ENCODE measurements at regions not wholly inside any gene's neighbourhood (a gene's known extent, or its start where the extent isn't known, plus 50 kb on each side); places are given as distances from the start of the nearest gene placed in this dataset.
"Not testable (repeated sequence)": the region's sequence is repeated elsewhere in the genome, so short reads cannot be mapped to it uniquely, and the experiment has no call there.

DNA sequence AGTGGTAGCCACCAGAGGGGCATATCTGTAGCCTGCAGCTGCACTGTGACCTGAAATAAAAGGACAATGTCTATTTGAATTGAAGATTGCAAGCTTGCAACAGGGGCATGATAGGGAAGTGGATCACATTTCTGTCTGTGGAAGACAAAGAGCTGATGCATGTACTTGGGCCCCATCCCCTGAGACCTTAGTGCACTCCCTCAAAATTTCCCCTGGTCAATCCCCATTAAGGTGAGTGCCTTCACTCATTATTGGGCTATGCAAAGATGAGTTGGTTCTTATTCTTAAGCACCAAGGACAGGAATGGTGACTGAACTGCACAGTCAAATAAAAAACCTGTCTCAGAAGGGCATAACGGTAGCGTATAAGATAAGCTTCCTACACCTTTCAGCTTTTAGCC is 273.1 kb upstream of the ARSJ start:
- no peak for DNase-seq

DNA sequence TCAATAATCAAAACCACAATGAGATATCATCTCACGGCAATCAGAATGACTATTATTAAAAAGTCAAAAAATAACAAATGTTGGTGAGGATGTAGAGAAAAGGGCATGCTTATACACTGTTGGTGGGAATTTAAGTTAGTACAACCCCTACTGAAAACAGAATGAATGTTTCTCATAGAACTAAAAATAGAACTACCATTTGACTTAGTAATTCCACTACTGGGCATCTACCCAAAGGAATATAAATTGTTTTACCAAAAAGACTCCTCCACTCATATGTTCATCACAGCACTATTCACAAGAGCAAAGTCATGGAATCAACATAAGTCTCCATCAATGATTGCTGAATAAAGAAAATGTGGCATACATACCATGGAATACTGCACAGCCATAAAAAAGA is 278.1 kb upstream of the ARSJ start:
- DNase-seq, result no peak

DNA sequence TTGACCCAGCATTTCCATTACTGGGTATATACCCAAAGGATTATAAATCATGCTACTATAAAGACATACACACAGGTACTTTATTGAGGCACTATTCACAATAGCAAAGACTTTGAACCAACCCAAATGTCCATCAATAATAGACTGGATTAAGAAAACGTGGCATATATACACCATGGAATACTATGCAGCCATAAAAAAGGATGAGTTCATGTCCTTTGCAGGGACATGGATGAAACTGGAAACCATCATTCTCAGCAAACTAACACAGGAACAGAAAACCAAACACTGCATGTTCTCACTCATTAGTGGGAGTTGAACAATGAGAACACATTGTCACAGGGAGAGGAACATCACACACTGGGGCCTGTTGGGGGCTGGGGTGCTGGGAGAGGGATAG is 283.0 kb upstream of the ARSJ start:
- not testable (repeated sequence) for DNase-seq

DNA sequence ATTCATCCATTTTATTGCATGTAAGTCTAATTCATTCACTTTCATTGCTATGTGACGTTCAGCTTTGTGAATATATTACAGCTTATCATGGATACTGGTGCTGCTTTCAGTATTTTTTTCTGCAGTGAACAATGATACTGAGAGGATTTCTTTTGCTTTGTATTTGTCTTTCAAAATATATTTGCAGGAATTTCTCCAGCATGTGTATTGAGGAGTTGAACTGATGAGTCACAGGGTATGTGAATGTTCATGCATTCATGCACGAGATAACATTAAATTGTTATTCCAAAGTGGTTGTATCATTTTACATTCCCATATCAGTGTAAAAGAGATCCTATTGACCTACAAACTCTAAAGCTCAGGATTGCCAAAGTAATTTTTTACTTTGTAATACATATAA is 283.8 kb upstream of the ARSJ start:
- no peak for DNase-seq

DNA sequence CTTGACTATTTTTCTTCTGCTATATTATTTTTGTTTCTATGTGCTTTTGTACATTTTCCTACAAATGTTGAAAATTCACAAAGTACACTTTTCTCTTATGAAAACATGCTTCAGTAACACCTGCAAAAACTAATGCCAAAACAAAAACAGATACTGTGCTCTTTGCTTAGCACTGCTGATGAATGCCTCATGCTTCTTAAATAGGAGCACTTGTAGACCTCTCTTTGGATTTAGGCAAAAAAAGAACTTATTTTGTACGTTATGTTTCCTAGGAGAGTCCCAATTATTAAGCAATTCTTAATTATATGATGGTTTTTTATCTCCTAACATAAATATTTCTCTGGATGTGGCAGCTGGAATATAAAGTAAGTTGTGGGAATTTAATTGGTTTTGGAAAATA is 285.0 kb upstream of the ARSJ start:
- DNase-seq, result no peak

DNA sequence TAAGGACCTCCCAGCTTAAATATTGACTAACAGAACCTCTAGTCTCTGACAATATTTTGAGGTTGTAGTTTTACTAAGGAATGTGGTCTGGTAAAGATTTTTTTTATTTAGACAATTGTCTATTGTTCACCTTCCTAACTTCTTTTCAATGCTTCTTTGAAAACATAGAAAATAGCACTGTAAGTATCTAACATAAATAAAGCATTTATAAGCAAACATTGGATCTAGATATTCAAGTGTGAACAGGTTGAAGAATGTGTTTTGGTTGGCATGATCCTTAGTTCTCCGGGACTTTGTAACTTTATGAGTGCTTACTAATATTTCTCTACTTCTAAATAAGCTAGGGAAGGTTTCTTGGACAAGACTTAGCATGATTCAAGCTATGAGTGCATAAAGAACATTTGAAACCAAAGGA is 285.4 kb upstream of the ARSJ start:
- no peak for DNase-seq

DNA sequence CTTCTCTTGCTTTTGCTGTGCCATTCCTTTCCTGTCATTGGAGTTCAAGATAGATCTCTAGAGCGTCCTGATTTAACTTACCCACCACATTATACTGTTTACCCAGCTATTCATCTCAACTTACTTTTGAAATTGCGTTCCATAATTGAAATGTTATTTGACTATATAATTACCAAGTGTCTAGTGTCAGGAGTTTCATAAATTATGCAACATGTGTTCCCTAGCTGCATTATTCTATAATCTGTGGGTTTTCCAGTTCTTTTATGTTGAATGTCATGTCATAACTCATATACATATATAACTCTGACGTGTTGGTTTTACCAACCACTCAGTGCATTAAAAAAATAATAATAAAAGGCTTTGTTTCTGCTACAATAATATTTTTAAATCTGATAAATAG is 285.9 kb upstream of the ARSJ start:
- DNase-seq, result no peak

DNA sequence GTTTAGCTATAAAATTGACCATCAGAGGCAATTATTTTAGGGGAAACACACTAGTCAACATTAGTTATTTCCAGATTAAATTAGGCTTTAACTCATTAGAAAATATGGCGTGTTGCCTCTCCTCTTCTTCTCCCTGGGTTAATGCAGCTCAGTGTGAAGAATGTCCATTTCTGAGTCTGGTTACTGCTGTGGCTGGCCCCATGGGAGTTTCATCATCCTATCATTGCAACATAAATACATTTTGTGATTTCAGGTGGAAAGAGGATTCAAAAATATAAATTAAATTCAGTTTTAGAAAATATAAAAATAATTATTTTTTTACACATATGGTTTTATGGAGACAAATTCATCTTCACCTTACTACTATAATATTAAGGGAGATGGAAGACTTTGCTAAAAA is 288.5 kb upstream of the ARSJ start:
- DNase-seq, result no peak

DNA sequence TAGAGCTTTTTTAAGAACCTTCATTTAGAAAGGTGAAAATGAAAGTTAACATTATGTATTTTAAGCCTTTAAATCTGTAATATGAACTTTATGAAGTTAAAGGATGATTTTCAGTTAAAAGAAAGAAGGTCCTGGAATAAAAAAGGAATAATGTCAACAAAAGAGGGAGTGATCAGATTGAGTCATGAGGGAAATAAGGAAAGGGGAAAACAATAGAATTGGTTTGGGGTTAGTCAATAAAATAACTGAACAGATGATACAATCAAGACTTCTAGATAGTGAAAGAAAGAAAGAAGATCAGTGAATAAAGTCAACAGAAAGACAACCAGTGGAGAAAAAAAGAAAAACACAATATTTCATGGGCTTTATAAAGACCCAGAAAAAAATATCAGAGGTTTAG is 291.6 kb upstream of the ARSJ start:
- DNase-seq, result no peak

DNA sequence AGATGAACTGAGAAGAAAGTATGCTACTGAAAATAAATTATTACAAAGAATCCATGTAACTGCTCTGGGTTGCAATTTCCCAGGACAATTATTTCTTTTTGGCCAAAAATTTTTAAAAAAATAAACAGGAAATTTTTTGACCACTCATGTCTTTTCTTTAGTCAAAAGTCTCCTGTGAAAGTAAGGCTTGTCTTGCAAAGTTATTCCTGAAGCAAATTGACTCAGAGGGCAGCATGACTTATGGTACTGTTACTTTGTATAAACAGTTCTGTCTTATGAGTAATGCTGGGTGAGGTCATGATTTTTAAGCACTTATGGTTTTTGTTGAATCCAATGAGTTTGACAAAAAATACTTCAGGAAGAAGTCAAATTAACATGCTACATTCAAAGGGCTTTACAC is 292.8 kb upstream of the ARSJ start:
- no peak for DNase-seq

DNA sequence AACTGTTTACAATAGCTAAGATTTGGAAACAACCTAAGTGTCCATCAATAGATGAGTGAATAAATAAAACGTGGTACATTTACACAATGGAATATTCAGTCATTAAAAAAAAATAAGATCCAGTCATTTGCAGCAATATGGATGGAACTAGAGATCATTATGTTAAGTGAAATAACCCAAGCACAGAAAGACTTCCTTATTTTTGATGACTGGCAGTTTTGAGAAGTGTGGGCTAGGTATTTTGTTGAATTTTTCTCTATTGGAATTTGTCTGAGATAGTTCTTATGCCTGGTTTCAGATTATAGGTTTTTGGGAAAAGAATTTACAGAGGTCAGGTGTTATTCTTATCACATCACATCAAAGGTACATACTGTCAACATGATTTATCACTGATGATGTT is 293.8 kb upstream of the ARSJ start:
- DNase-seq, result no peak

DNA sequence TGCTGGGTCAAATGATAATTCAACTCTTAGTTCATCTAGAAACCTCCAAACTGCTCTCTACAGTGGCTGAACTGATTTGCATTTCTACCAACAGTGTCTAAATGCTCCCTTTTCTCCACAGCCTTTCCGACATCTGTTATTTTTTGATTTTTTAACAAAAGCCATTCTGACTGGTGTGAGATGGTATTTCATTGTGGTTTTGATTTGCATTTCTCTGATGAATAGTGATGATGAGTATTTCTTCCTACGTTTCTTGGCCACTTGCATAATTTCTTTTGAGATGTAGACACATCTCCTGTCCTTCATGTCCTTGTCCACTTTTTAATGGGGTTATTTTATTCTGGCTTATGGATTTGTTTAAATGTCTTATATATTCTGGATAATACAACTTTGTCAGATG is 298.2 kb upstream of the ARSJ start:
- no peak for DNase-seq

DNA sequence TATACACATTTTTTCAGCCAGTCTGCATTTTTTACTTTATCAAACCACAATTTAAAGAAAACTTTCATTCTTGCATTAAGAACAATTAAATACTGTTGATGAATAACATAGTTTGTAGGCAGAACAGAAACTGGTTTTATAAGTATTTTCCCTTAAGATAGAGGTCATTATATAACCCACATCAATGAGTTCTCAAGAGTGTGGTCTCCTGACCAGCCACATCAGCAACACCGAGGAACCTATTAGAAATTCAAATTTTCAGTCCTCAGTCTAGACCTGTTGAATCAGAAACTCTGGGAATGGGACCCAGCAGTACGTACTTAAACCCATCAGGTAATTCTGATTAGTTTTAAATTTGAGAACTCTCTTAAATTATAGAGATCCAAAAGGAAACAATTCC is 299.6 kb upstream of the ARSJ start:
- DNase-seq, result no peak

DNA sequence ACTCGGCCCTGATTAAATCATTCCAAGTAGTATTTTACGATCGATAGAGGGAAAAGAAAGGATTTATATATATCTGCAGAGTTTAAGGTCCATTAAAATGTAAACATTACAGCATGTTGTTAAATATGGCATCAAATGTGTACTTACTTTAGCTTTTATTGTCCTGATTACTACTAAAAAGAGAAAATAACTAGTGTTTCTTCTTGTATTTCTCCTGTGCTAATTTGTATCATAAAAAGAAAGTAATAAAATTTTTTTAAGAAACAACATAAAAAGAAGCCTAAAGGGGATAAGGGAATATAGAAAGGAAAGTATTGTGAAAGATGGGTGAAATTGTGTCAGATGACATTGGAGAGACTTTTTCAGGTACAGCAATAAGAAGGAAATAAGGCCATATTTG is 300.3 kb upstream of the ARSJ start:
- no peak for DNase-seq

DNA sequence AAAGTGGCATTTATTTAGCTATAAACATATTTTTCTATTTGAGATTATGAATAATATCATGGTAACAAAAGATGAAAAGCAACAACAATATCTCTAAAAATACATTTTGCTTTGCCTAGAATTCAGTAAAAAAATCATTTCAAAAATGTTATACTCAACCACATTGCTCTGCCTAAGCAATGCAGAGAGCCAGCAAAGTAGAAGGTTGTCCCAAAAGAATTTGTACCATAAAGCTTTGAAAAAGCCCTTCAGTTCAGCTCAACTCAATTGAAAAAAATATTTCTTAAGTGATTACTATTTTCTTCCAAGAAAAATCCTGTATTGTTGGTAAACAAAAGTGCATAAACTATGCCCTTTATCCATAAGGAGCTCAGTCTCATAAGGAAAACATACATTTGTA is 301.2 kb upstream of the ARSJ start:
- DNase-seq, result no peak

DNA sequence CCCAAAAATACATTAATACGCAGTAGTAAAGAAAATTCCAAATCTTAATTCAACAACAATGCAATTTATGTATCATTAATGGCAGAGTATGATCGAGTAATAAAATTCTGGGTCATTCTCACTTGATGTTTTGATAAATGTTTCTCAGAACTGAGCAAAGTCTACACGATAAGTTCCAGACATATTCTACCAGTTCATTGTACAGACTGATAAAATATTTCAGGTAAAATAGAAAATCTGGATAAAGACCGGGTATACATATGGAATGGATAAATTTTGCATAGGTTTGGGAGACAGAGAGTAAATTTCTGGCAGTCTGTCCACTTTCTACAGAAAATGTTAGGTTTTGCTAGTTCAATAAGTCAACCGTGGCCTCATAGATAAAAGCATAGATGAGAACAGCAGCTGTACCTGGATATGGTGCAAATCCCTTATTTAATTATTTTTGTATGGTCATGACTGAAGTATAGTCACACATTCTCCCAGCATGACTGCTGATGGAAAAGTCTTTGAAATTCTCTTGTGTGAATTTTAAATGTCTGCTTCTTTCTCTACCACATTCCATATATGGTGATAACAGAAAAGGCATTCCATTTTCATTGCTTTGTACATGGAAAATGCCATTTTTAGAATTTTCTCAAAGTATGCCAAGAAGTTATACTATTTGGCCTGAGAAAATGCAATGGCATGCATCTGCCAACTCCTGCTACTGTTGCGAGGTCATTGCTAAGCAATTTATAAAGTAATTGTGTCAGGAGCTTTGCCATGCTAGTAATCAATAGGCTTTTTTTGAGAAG is 301.9 kb upstream of the ARSJ start:
- no peak for DNase-seq

DNA sequence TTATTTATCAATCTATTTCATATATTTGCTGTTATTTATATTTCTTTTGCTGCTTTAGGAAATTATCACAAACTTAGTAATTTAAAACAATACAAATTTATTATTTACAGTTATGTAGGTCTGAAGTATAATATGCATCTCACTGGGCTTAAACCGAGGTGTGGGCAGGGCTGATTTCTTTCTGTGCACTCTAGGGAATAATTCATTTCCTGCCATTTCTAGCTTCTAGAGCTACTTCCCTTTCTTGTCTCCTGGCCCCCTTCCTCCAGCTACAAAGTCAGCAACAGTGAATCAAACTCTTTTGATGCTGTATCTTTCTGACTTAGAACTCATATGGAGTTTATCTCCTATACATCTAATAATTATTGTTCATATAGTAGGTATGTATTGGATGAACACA is 303.5 kb upstream of the ARSJ start:
- no peak for DNase-seq

DNA sequence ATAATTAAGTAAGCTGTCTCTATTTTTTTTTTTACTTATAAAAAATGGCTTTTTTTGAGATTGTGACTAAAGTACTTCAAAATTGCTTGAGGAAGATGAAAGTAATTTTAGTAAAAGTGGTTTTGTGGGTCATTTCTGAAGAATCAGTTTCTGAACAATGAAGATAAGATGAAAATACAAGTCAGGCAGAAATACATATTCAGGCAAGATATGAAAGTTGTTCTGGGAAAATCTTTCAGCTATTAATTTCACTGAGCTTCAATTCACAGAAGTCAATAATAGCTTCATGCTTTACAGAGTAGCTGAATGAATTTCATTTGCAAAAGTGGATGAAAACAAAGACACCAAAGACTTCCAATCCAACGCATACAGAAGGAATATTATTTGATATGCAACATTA is 305.2 kb upstream of the ARSJ start:
- no peak for DNase-seq

DNA sequence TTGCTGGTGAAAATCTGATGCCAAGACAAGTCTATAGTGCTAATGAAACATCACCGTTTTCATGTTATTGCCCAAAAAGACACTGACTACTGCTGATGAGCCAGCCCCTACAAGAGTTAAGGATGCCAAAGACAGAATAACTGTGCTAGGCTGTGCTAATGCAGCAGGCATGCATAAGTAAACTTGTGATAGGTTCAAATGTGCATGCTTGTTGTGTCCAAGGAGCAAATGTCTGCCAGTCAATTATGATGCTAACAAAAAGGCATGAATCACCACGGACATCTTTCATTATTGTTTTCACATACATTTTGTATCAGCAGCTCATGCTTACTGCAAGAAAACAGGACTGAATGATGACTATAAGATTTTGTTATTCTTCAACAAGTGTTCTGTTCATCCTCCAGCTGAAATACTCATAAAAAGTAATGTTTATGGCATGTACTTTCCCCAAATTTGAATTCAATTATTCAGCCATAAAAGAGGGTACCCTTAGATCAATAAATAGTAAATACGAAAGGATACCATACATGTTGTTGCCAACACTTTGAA is 306.9 kb upstream of the ARSJ start:
- DNase-seq, result no peak

DNA sequence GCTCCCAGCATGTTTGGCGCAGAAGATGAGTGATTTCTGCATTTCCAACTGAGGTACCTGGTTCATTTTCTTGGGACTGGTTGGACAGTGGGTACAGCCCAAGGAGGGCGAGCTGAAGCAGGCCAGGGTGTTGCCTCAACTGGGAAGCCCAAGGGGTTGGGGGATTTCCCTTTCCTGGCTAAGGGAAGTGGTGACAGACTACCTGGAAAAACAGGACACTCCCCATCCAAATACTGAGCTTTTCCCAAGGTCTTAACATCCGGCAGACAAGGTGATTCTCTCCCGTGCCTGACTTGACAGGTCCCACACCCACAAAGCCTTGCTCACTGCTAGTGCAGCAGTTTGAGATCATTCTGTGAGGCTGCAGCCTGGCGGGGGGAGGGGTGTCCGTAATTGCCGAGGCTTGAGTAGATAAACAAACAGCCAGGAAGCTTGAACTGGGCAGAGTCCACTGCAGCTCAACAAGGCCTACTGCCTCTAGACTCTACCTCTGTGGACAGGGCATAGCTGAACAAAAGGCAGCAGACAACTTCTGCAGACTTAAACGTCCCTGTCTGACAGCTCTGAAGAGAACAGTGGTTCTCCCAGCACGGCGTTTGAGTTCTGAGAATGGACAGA is 307.7 kb upstream of the ARSJ start:
- no peak for DNase-seq

DNA sequence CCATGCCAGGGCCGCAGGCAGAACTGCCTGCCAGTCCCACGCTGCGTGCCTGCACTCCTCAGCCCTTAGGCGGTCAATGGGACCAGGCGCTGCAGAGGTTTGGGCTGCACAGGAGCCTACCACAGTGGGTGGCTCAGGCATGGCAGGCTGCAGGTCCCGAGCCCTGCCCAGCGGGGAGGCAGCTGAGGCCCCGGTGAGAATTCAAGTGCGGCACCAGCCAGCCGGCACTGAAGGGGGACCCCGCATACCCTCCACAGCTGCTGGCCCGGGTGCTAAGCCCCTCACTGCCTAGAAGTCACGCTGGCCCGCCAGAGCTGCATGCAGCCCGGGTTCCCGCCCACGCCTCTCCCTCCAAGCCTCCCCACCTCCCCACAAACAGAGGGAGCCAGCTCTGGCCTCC is 302.5 kb upstream of the UGT8 start:
- DNase-seq, result no peak

DNA sequence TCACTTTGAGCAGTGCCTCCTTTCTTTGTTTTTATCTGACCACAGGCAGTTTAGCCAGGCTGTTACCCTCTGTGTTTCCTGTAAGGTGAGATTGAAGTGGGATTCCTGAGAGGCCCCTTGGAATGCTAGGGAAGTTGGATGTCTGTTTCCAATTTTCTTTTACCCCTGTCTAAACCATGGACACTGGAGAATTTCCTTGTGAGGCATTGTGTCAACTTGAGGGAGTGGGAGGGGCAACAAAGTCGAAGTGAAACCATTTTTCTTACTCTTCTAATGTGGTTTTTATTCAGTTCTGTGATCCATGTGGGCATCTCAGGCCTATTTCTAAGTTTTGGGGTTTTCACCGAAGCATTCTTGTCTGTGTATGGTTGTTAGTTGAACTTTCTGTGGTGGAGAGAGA is 296.1 kb upstream of the UGT8 start:
- no peak for DNase-seq

DNA sequence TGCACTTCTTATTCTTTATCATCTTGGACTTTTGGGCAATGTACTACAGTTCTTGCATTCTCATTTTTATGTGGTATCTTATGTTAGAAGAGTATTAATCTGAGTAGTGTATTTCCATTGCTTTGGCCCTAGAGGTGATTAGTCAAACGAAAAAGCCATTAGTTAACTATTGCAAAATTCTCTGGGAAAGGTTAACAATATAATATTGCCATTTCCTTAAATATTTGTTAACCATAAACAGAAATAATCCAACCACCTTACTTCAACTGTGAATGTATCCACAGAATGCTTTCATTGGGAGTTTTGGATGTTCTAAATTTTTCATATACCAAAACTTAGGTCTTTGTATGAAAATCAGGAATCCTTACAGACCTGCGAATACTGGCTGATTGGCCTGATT is 294.6 kb upstream of the UGT8 start:
- DNase-seq, result no peak

DNA sequence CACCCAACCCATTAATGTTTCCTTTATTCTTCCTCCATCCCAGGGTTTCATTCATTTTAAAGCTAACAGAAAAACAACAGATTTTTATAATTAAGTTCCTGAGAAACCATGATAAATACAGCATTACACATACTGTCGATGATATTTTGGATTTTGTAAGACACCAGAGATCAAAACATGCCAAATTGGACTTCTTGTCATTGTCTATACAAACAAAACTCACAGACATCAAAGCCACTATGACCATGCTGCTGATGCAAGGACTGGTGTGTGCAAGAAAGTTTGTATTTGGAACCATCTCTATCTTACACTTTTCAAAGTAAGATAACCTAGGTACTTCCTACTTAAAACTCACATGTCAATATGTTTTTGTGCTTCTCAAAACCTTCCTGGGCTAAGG is 294.0 kb upstream of the UGT8 start:
- DNase-seq, result no peak

DNA sequence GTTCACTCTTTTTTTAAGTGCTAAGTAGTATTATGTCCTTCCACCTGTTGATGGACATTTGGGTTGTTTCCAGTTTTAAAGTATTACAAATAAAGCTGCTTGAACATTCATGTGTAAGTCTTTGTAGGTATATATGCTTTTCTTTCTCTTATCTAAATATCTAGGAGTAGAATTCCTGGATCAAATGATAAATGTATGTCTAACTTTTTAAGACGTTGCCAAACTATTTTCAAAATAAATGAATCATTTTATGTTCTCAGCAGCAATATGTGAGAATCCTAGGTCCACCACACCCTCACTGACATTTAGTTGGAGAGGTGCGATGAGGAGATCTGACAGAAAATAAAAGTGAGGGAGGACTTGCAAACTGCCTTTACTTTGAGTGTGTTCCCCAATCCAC is 291.7 kb upstream of the UGT8 start:
- no peak for DNase-seq

All from activated effector memory CD4-positive, alpha-beta T cell treated with anti-CD3 and anti-CD28 coated beads, Interleukin-2, amount 50 U/mL, for 16 hours (primary cell).